GM10248 (cell line): ENCODE measurements at regions not wholly inside any gene's neighbourhood (a gene's known extent, or its start where the extent isn't known, plus 50 kb on each side); places are given as distances from the start of the nearest gene placed in this dataset.
"Not testable (repeated sequence)": the region's sequence is repeated elsewhere in the genome, so short reads cannot be mapped to it uniquely, and the experiment has no call there.

Experiments used
- CTCF ChIA-PET: fragments of 300-600 bp; sonication (Branson Sonifier 250); formaldehyde crosslinking; extraction: SDS; loops from one replicate; lab custom pipeline; 2021; ENCODE audit warnings: antibody characterized with exemption; lab: Yijun Ruan, JAX
- POLR2A ChIA-PET: fragments of 350-650 bp; sonication (Branson Sonifier 250); formaldehyde crosslinking; extraction: SDS; loops from one replicate; lab custom pipeline; 2020; ENCODE audit warnings: antibody characterized with exemption; lab: Yijun Ruan, JAX
- DNase-seq: peaks from one replicate; pipeline ENCODE4 v3.0.0; 2012; ENCODE audit errors: extremely low spot score
- CTCF ChIP-seq: IDR thresholded peaks from 2 replicates; pipeline ENCODE4 v1.5.1; 2012; ENCODE audit warnings: mild to moderate bottlenecking, low read depth; ENCODE audit errors: extremely low read depth, missing control alignments, control extremely low read depth

- no peak for DNase-seq
- ChIA-PET POLR2A (no interaction called here), CTCF (no interaction called here)
- TF ChIP-seq CTCF: no peak
Measured at GRCh38 chr9:93750045-93750444, 173.7 kb downstream of the PHF2 start.

GRCh38 chr9:93748827-93749226, 172.4 kb downstream of the PHF2 start:
- POLR2A ChIA-PET, CTCF ChIA-PET, DNase-seq: not testable (repeated sequence)

- DNase-seq: no peak
- TF ChIP-seq CTCF: no peak
- ChIA-PET CTCF (no interaction called here), POLR2A (no interaction called here)
Measured at GRCh38 chr9:93731963-93732362, 155.6 kb downstream of the PHF2 start.

GRCh38 chr9:93730648-93731047, 154.3 kb downstream of the PHF2 start:
- ChIA-PET POLR2A (no interaction called here), CTCF (no interaction called here)
- no peak for DNase-seq
- TF ChIP-seq CTCF: no peak

- DNase-seq: no peak
- CTCF ChIA-PET: no interaction called here
- no peak for TF ChIP-seq CTCF
- POLR2A ChIA-PET: no interaction called here
Measured at GRCh38 chr9:93730217-93730616, 153.8 kb downstream of the PHF2 start.
